Hepatocyte (in vitro differentiated cells): ENCODE measurements at regions not wholly inside any gene's neighbourhood (a gene's known extent, or its start where the extent isn't known, plus 50 kb on each side); places are given as distances from the start of the nearest gene placed in this dataset.

ENCODE experiments used
- DNase-seq: peaks from one replicate; pipeline ENCODE4 v3.0.0-alpha.2; 2016; ENCODE audit warnings: low spot score
- H2AFZ ChIP-seq: fragments of 200-600 bp; sonication (generic); 2 replicates; pipeline ENCODE4 v1.6.0; 2016; ENCODE audit warnings: antibody characterized with exemption, mild to moderate bottlenecking
- H3K27ac ChIP-seq: fragments of 200-600 bp; sonication (generic); 2 replicates; pipeline ENCODE4 v1.5.1; 2016; ENCODE audit warnings: mild to moderate bottlenecking
- H3K27me3 ChIP-seq: fragments of 200-600 bp; sonication (generic); 2 replicates; pipeline ENCODE4 v1.6.1; 2016
- H3K36me3 ChIP-seq: fragments of 200-600 bp; sonication (generic); replicated peaks from 2 replicates; pipeline ENCODE4 v1.5.1; 2016; ENCODE audit warnings: low read depth; ENCODE audit not compliant: insufficient read depth
- H3K4me1 ChIP-seq: fragments of 200-600 bp; sonication (generic); 2 replicates; pipeline ENCODE4 v1.5.1; 2016; ENCODE audit warnings: mild to moderate bottlenecking, moderate library complexity; ENCODE audit not compliant: insufficient read depth
- H3K4me2 ChIP-seq: fragments of 200-600 bp; sonication (generic); 2 replicates; pipeline ENCODE4 v1.6.0; 2016
- H3K4me3 ChIP-seq: fragments of 200-600 bp; sonication (generic); 2 replicates; pipeline ENCODE4 v1.5.1; 2016; ENCODE audit warnings: mild to moderate bottlenecking
- H3K79me2 ChIP-seq: fragments of 200-600 bp; sonication (generic); 2 replicates; pipeline ENCODE4 v1.6.0; 2017; ENCODE audit warnings: mild to moderate bottlenecking
- H3K9me2 ChIP-seq: fragments of 200-600 bp; sonication (generic); replicated peaks from 2 replicates; pipeline ENCODE4 v1.6.0; 2017; ENCODE audit warnings: mild to moderate bottlenecking; ENCODE audit not compliant: insufficient read depth
- H3K9me3 ChIP-seq: fragments of 200-600 bp; sonication (generic); 2 replicates; pipeline ENCODE4 v1.5.1; 2016; ENCODE audit warnings: low read depth, mild to moderate bottlenecking
- H4K20me1 ChIP-seq: fragments of 200-600 bp; sonication (generic); 2 replicates; pipeline ENCODE4 v1.6.0; 2016; ENCODE audit warnings: mild to moderate bottlenecking; ENCODE audit not compliant: insufficient read depth, poor library complexity, severe bottlenecking
- CTCF ChIP-seq: fragments of 200-600 bp; sonication (generic); IDR thresholded peaks from 2 replicates; pipeline ENCODE4 v1.5.1; 2016; ENCODE audit warnings: antibody characterized with exemption, mild to moderate bottlenecking; ENCODE audit not compliant: poor library complexity
- EZH2 ChIP-seq: fragments of 200-600 bp; sonication (generic); IDR thresholded peaks from 2 replicates; pipeline ENCODE4 v1.6.1; 2016; ENCODE audit warnings: antibody characterized with exemption, mild to moderate bottlenecking, borderline replicate concordance
- EZH2phosphoT487 ChIP-seq: fragments of 200-600 bp; sonication (generic); IDR thresholded peaks from one replicate; pipeline ENCODE4 v1.6.1; 2018; ENCODE audit warnings: antibody characterized with exemption, mild to moderate bottlenecking, low read depth, moderate library complexity; ENCODE audit not compliant: unreplicated experiment, severe bottlenecking
- WGBS: methylation state at CpG from one replicate; pipeline ENCODE4 v1.1.6; 2016; ENCODE audit warnings: low lambda C conversion rate; ENCODE audit errors: missing lambda C conversion rate; 5-methylcytosine and 5-hydroxymethylcytosine counted together

GRCh38 chr13:22642088-22642487, 538.7 kb upstream of the SGCG start:
- Histone ChIP-seq H2AFZ (no peak overlapping the region), H3K4me2 (no peak overlapping the region), H3K79me2 (no peaks in the 10 kb centered on the region), H3K4me1 (no peaks in the 10 kb centered on the region), H3K9me3 (no peaks in the 10 kb centered on the region), H3K9me2 (no peaks in the 10 kb centered on the region), H4K20me1 (no peaks in the 10 kb centered on the region), H3K27me3 (no peaks in the 10 kb centered on the region), H3K4me3 (no peak overlapping the region), H3K27ac (no peak overlapping the region), H3K36me3 (no peaks in the 10 kb centered on the region)
- no peak for DNase-seq
- WGBS, result 97% methylated on average over 8 of the region's 8 CpGs
- TF ChIP-seq EZH2phosphoT487, result no peak
- no peak for TF ChIP-seq CTCF

- Histone ChIP-seq H2AFZ (no peak overlapping the region), H3K27ac (no peak overlapping the region), H3K4me3 (no peak overlapping the region), H3K9me2 (no peaks in the 10 kb centered on the region), H3K36me3 (no peaks in the 10 kb centered on the region), H3K4me1 (peaks cover 12% of the 10 kb centered on the region), H3K27me3 (no peaks in the 10 kb centered on the region), H3K4me2 (no peak overlapping the region), H3K79me2 (no peaks in the 10 kb centered on the region), H4K20me1 (no peaks in the 10 kb centered on the region), H3K9me3 (no peaks in the 10 kb centered on the region)
- WGBS, result 81% methylated on average over 4 of the region's 4 CpGs
- DNase-seq, result no peak
- TF ChIP-seq EZH2 (no peak), EZH2phosphoT487 (no peak), CTCF (no peak)
These were observed 535.8 kb upstream of the SGCG start for GRCh38 chr13:22644941-22645340.

- Histone ChIP-seq H3K27me3 (no peaks in the 10 kb centered on the region), H3K36me3 (no peaks in the 10 kb centered on the region), H3K9me3 (no peaks in the 10 kb centered on the region), H3K9me2 (no peaks in the 10 kb centered on the region), H3K4me2 (no peak overlapping the region), H3K4me1 (peaks cover 12% of the 10 kb centered on the region), H3K27ac (peak overlapping the region; percentile 52), H3K79me2 (no peaks in the 10 kb centered on the region), H2AFZ (no peak overlapping the region), H4K20me1 (no peaks in the 10 kb centered on the region), H3K4me3 (no peak overlapping the region)
- no peak for TF ChIP-seq EZH2phosphoT487
- no peak for TF ChIP-seq EZH2
- TF ChIP-seq CTCF, result no peak
- DNase-seq, result no peak
These were observed 533.5 kb upstream of the SGCG start for GRCh38 chr13:22647156-22647850.

- DNase-seq, result peak; percentile 44
- H3K27ac ChIP-seq, result peak overlapping the region; percentile 52
- 43% methylated on average over 7 of the region's 7 CpGs for WGBS
- no peaks in the 10 kb centered on the region for H3K9me3 ChIP-seq
- H3K79me2 ChIP-seq, result no peaks in the 10 kb centered on the region
- no peaks in the 10 kb centered on the region for H3K9me2 ChIP-seq
- H3K27me3 ChIP-seq, result no peaks in the 10 kb centered on the region
- no peak overlapping the region for H3K4me2 ChIP-seq
- no peaks in the 10 kb centered on the region for H4K20me1 ChIP-seq
- no peak overlapping the region for H2AFZ ChIP-seq
- H3K36me3 ChIP-seq, result no peaks in the 10 kb centered on the region
- no peak for TF ChIP-seq EZH2phosphoT487
- no peak for TF ChIP-seq EZH2
- TF ChIP-seq CTCF, result no peak
- H3K4me1 ChIP-seq, result peaks cover 12% of the 10 kb centered on the region
- no peak overlapping the region for H3K4me3 ChIP-seq
These were observed 532.4 kb upstream of the SGCG start for GRCh38 chr13:22648320-22648801.
